NB4 (cell line): ENCODE measurements at regions not wholly inside any gene's neighbourhood (a gene's known extent, or its start where the extent isn't known, plus 50 kb on each side); places are given as distances from the start of the nearest gene placed in this dataset.

Source experiments
- DNase-seq: peaks from one replicate; pipeline ENCODE4 v3.0.0; 2010; ENCODE audit warnings: low read depth
- H3K4me3 ChIP-seq: one replicate; pipeline ENCODE4 v1.5.1; 2011; ENCODE audit warnings: mild to moderate bottlenecking, low read depth, low read length, moderate library complexity
- MAX ChIP-seq: IDR thresholded peaks from 2 replicates; pipeline ENCODE4 v1.6.1; 2011; ENCODE audit warnings: low read depth, low read length
- MYC ChIP-seq: IDR thresholded peaks from 2 replicates; pipeline ENCODE4 v1.6.1; 2011; ENCODE audit warnings: low read depth, low read length
- POLR2A ChIP-seq: IDR thresholded peaks from 2 replicates; pipeline ENCODE4 v1.6.1; 2011; ENCODE audit warnings: mild to moderate bottlenecking; ENCODE audit not compliant: insufficient read length; ENCODE audit errors: extremely low read depth
- TF ChIP-seq, protein P1 (sequence below): IDR thresholded peaks from one replicate; pipeline ENCODE4 v1.5.1; 2012; ENCODE audit warnings: low read depth, low read length

- TF ChIP-seq MAX (no peak), POLR2A (no peak), MYC (no peak)
- TF ChIP-seq, protein P1, sequence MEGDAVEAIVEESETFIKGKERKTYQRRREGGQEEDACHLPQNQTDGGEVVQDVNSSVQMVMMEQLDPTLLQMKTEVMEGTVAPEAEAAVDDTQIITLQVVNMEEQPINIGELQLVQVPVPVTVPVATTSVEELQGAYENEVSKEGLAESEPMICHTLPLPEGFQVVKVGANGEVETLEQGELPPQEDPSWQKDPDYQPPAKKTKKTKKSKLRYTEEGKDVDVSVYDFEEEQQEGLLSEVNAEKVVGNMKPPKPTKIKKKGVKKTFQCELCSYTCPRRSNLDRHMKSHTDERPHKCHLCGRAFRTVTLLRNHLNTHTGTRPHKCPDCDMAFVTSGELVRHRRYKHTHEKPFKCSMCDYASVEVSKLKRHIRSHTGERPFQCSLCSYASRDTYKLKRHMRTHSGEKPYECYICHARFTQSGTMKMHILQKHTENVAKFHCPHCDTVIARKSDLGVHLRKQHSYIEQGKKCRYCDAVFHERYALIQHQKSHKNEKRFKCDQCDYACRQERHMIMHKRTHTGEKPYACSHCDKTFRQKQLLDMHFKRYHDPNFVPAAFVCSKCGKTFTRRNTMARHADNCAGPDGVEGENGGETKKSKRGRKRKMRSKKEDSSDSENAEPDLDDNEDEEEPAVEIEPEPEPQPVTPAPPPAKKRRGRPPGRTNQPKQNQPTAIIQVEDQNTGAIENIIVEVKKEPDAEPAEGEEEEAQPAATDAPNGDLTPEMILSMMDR: no peak
- DNase-seq: no peak
- H3K4me3 ChIP-seq: no peak overlapping the region
Measured at GRCh38 chr2:4020153-4020552, 316.8 kb downstream of the DCDC2C start.

GRCh38 chr2:4020649-4021048 lies 317.3 kb downstream of the DCDC2C start:
- H3K4me3 ChIP-seq: no peak overlapping the region
- DNase-seq: no peak
- TF ChIP-seq, protein P1: no peak
- TF ChIP-seq MYC: no peak
- TF ChIP-seq MAX: no peak
- TF ChIP-seq POLR2A: no peak

GRCh38 chr2:4024605-4025004 lies 321.2 kb downstream of the DCDC2C start:
- H3K4me3 ChIP-seq: no peak overlapping the region
- no peak for DNase-seq
- TF ChIP-seq MYC (no peak), MAX (no peak), POLR2A (no peak)
- TF ChIP-seq, protein P1: no peak

GRCh38 chr2:4029081-4029480 lies 325.7 kb downstream of the DCDC2C start:
- no peak for DNase-seq
- H3K4me3 ChIP-seq: no peak overlapping the region
- TF ChIP-seq POLR2A (no peak), MAX (no peak), MYC (no peak)
- TF ChIP-seq, protein P1: no peak

DNA sequence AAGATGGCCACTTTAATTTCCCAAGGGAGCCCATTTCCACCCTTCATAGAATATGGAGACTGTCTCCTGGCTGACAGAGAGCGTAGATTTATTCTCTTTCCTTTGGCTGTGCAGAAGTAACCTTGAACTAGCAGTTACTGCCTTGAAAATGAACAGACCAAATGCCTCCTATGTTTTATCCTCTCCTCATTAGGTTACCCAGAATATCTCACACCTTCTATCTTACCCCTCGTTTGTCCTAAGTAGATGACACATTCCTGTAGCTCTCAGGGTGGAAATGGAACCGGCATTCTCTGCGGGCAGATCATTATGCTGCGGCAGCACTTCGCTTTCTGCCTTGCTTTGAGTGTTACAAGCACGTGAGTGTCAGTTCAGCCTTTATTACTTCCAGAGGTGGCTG lies 336.5 kb downstream of the DCDC2C start:
- no peak overlapping the region for H3K4me3 ChIP-seq
- DNase-seq: no peak
- TF ChIP-seq, protein P1: no peak
